ENCODE measurements at regions not wholly inside any gene's neighbourhood (a gene's known extent, or its start where the extent isn't known, plus 50 kb on each side); places are given as distances from the start of the nearest gene placed in this dataset.

GRCh38 chr7:132687016-132687415 is 110.7 kb upstream of the PLXNA4 start:
- TF ChIP-seq, protein P1, sequence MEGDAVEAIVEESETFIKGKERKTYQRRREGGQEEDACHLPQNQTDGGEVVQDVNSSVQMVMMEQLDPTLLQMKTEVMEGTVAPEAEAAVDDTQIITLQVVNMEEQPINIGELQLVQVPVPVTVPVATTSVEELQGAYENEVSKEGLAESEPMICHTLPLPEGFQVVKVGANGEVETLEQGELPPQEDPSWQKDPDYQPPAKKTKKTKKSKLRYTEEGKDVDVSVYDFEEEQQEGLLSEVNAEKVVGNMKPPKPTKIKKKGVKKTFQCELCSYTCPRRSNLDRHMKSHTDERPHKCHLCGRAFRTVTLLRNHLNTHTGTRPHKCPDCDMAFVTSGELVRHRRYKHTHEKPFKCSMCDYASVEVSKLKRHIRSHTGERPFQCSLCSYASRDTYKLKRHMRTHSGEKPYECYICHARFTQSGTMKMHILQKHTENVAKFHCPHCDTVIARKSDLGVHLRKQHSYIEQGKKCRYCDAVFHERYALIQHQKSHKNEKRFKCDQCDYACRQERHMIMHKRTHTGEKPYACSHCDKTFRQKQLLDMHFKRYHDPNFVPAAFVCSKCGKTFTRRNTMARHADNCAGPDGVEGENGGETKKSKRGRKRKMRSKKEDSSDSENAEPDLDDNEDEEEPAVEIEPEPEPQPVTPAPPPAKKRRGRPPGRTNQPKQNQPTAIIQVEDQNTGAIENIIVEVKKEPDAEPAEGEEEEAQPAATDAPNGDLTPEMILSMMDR (optimal IDR thresholded peaks at IDR 0.05 in 1 of 3, IDR thresholded peaks at IDR 0.05 in 1 of 3, conservative IDR thresholded peaks at IDR 0.05 in 1 of 3; ENCODE audit: extremely low read depth in 1 of 3, insufficient read depth in 2 of 3, low read length in 3 of 3), result no peak
- TF ChIP-seq EZH2 (IDR thresholded peaks at IDR 0.05; ENCODE audit: low read length), result no peak
- Histone ChIP-seq H3K9ac (ENCODE audit: control insufficient read depth, extremely low read depth, insufficient read depth, low read length) (no peak overlapping the region), H3K36me3 (ENCODE audit: control insufficient read depth in 2 of 2, extremely low read depth in 1 of 2, insufficient read depth in 2 of 2, low read length in 2 of 2) (no peaks in the 10 kb centered on the region), H3K27ac (ENCODE audit: control insufficient read depth, insufficient read depth, low read length) (no peak overlapping the region), H3K4me2 (ENCODE audit: control insufficient read depth, extremely low read depth, insufficient read depth, low read depth, low read length) (no peak overlapping the region), H3K27me3 (ENCODE audit: control insufficient read depth, extremely low read depth, insufficient read depth, low read length) (peaks cover 4% of the 10 kb centered on the region), H3K4me3 (ENCODE audit: control insufficient read depth in 2 of 3, extremely low read depth in 1 of 3, insufficient read depth in 2 of 3, low read depth in 1 of 3, low read length in 3 of 3) (no peak overlapping the region), H2AFZ (ENCODE audit: control insufficient read depth, low read length) (no peak overlapping the region), H3K9me3 (ENCODE audit: control insufficient read depth, low read depth, low read length) (no peaks in the 10 kb centered on the region), H3K9me1 (ENCODE audit: control insufficient read depth, extremely low read depth, insufficient read depth, low read length) (no peaks in the 10 kb centered on the region), H3K4me1 (ENCODE audit: control insufficient read depth, extremely low read depth, insufficient read depth, low read length) (no peaks in the 10 kb centered on the region), H3K79me2 (ENCODE audit: control insufficient read depth, insufficient read depth, low read length) (no peaks in the 10 kb centered on the region), H4K20me1 (ENCODE audit: control insufficient read depth, extremely low read depth, insufficient read depth, low read length) (no peaks in the 10 kb centered on the region)
- FAIRE-seq, result no peak
- dilution Hi-C loops (cut with MboI; ENCODE audit: extremely low pct_ligation_motif_present, low sequenced_read_pairs), result no loop called here
- DNase-seq (ENCODE audit: low read depth, low spot score), result no peak

- dilution Hi-C loops (cut with MboI; ENCODE audit: extremely low pct_ligation_motif_present, low sequenced_read_pairs), result no loop called here
These were observed 109.0 kb upstream of the PLXNA4 start for GRCh38 chr7:132685277-132685676.

More at GRCh38 chr7:132685277-132685676, 109.0 kb upstream of the PLXNA4 start:
- peaks cover 4% of the 10 kb centered on the region for H3K27me3 ChIP-seq (ENCODE audit: control insufficient read depth, extremely low read depth, insufficient read depth, low read length)
- no peaks in the 10 kb centered on the region for H3K4me1 ChIP-seq (ENCODE audit: control insufficient read depth, extremely low read depth, insufficient read depth, low read length)
- no peaks in the 10 kb centered on the region for H3K9me1 ChIP-seq (ENCODE audit: control insufficient read depth, extremely low read depth, insufficient read depth, low read length)
- no peaks in the 10 kb centered on the region for H3K79me2 ChIP-seq (ENCODE audit: control insufficient read depth, insufficient read depth, low read length)
- no peaks in the 10 kb centered on the region for H4K20me1 ChIP-seq (ENCODE audit: control insufficient read depth, extremely low read depth, insufficient read depth, low read length)
- no peak overlapping the region for H2AFZ ChIP-seq (ENCODE audit: control insufficient read depth, low read length)
- H3K4me3 ChIP-seq (ENCODE audit: control insufficient read depth in 2 of 3, extremely low read depth in 1 of 3, insufficient read depth in 2 of 3, low read depth in 1 of 3, low read length in 3 of 3), result no peak overlapping the region
- no peak overlapping the region for H3K4me2 ChIP-seq (ENCODE audit: control insufficient read depth, extremely low read depth, insufficient read depth, low read depth, low read length)
- H3K9me3 ChIP-seq (ENCODE audit: control insufficient read depth, low read depth, low read length), result no peaks in the 10 kb centered on the region
- H3K36me3 ChIP-seq (ENCODE audit: control insufficient read depth in 2 of 2, extremely low read depth in 1 of 2, insufficient read depth in 2 of 2, low read length in 2 of 2), result no peaks in the 10 kb centered on the region
- DNase-seq (ENCODE audit: low read depth, low spot score) (no peak), FAIRE-seq (no peak)
- no peak for TF ChIP-seq EZH2 (IDR thresholded peaks at IDR 0.05; ENCODE audit: low read length)
- TF ChIP-seq, protein P1 (optimal IDR thresholded peaks at IDR 0.05 in 1 of 3, IDR thresholded peaks at IDR 0.05 in 1 of 3, conservative IDR thresholded peaks at IDR 0.05 in 1 of 3; ENCODE audit: extremely low read depth in 1 of 3, insufficient read depth in 2 of 3, low read length in 3 of 3), result no peak
- H3K27ac ChIP-seq (ENCODE audit: control insufficient read depth, insufficient read depth, low read length), result no peak overlapping the region
- no peak overlapping the region for H3K9ac ChIP-seq (ENCODE audit: control insufficient read depth, extremely low read depth, insufficient read depth, low read length)

All from keratinocyte (primary cell).